ENCODE measurements at regions not wholly inside any gene's neighbourhood (a gene's known extent, or its start where the extent isn't known, plus 50 kb on each side); places are given as distances from the start of the nearest gene placed in this dataset.

DNA sequence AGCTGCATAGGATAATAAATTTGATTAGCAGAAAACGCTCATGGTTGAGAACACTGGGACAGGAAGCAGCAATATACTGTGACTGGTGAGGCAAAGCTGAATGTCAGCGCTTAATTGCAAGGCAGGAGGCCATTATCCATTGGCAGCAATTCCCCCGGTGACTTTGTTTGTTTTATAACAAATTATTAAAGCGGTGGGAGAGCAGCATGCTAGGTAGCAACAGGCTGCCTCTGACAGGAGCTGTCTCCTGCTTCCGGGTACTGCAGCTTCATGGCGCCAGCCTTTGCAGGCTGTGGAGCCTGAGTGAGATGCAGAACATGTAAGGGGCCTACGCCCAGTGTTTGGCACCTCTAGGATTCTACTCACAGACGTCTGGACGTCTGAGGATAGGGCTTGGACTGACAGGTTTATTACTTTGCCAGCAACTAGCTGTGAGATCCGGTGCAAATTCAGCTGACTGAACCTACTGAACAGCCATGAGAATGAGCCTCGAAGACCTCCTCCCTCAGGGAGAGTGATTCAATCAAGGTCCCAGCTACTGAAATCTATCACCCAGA lies 82.1 kb upstream of the SSTR1 start:
- no peaks in the 10 kb centered on the region for H3K27me3 ChIP-seq
- H3K9me3 ChIP-seq, result no peaks in the 10 kb centered on the region
- H3K27ac ChIP-seq, result no peak overlapping the region
- FAIRE-seq, result no peak
- DNase-seq, result peak in 3 of 6 donors; percentile 17 to 23 (median 22)
- intact Hi-C loops (cut with DNase I), result no loop called here
- peak; percentile 60 to 94 (median 84) for ATAC-seq
- no peaks in the 10 kb centered on the region for H3K4me1 ChIP-seq
- WGBS, 2 donors, result 24% methylated on average over 11 of the region's 11 CpGs
- no peak for TF ChIP-seq CTCF (IDR thresholded peaks at IDR 0.05)
- no peak overlapping the region for H3K4me3 ChIP-seq
- no peaks in the 10 kb centered on the region for H3K36me3 ChIP-seq

- no peak for ATAC-seq
- Histone ChIP-seq H3K4me3 (no peak overlapping the region), H3K4me1 (no peaks in the 10 kb centered on the region), H3K27ac (no peak overlapping the region), H3K27me3 (no peaks in the 10 kb centered on the region), H3K36me3 (no peaks in the 10 kb centered on the region), H3K9me3 (no peaks in the 10 kb centered on the region)
- 72 to 90% methylated on average over 2 of the region's 2 CpGs for WGBS, 2 donors
- DNase-seq, result no peak
- no peak for TF ChIP-seq CTCF (IDR thresholded peaks at IDR 0.05)
- intact Hi-C loops (cut with DNase I), result no loop called here
- no peak for FAIRE-seq
Observed at GRCh38 chr14:38127356-38127755, 80.3 kb upstream of the SSTR1 start.

- FAIRE-seq (no peak), DNase-seq (no peak), ATAC-seq (no peak)
- Histone ChIP-seq H3K9me3 (no peaks in the 10 kb centered on the region), H3K27ac (no peak overlapping the region), H3K4me3 (no peak overlapping the region), H3K4me1 (no peaks in the 10 kb centered on the region), H3K36me3 (no peaks in the 10 kb centered on the region), H3K27me3 (no peaks in the 10 kb centered on the region)
- WGBS, 2 donors, result 69 to 83% methylated on average over 3 of the region's 3 CpGs
- TF ChIP-seq CTCF (IDR thresholded peaks at IDR 0.05), result no peak
- intact Hi-C loops (cut with DNase I), result no loop called here
Observed at GRCh38 chr14:38127784-38128183, 79.9 kb upstream of the SSTR1 start.

- ATAC-seq, result no peak
- intact Hi-C loops (cut with DNase I), result no loop called here
Observed at GRCh38 chr14:38128640-38129039, 79.1 kb upstream of the SSTR1 start.

More at GRCh38 chr14:38128640-38129039, 79.1 kb upstream of the SSTR1 start:
- no peak for TF ChIP-seq CTCF (IDR thresholded peaks at IDR 0.05)
- H3K27me3 ChIP-seq, result no peaks in the 10 kb centered on the region
- no peak overlapping the region for H3K27ac ChIP-seq
- H3K4me1 ChIP-seq, result no peaks in the 10 kb centered on the region
- no peak for FAIRE-seq
- no peaks in the 10 kb centered on the region for H3K9me3 ChIP-seq
- H3K4me3 ChIP-seq, result no peak overlapping the region
- no peaks in the 10 kb centered on the region for H3K36me3 ChIP-seq
- no peak for DNase-seq
